CD14-positive monocyte (primary cell): ENCODE measurements at regions not wholly inside any gene's neighbourhood (a gene's known extent, or its start where the extent isn't known, plus 50 kb on each side); places are given as distances from the start of the nearest gene placed in this dataset.

Source experiments
- DNase-seq, 3 donors: peaks; one replicate each; pipeline ENCODE4 v3.0.0-alpha.2; 2011 to 2022
- H2AFZ ChIP-seq: 2 replicates; pipeline ENCODE4 v1.6.0; 2012; ENCODE audit warnings: mild to moderate bottlenecking, low read depth, low read length, inconsistent platforms; ENCODE audit not compliant: insufficient read depth, poor library complexity, severe bottlenecking
- H3K27ac ChIP-seq, 2 donors: 1 replicate in 1 of 2; 2 replicates in 1 of 2; pipeline ENCODE4 v1.5.1; 2012 to 2013; ENCODE audit warnings: low read length in 2 of 2, control low read depth in 1 of 2, inconsistent platforms in 1 of 2, low read depth in 1 of 2, mild to moderate bottlenecking in 1 of 2
- H3K27me3 ChIP-seq, 2 donors: one replicate each; pipeline versions ENCODE4 v1.6.0 to v1.6.1; 2011 to 2013; ENCODE audit warnings: low read length in 2 of 2; ENCODE audit not compliant: control insufficient read depth in 2 of 2, insufficient read depth in 2 of 2
- H3K36me3 ChIP-seq, 2 donors: replicated peaks in 1 of 2; 1 replicate in 1 of 2; 2 replicates in 1 of 2; pipeline versions ENCODE4 v1.5.1 to v1.6.1; 2012 to 2013; ENCODE audit warnings: low read length in 2 of 2, control low read depth in 1 of 2, inconsistent platforms in 1 of 2, mild to moderate bottlenecking in 1 of 2; ENCODE audit not compliant: insufficient read depth in 2 of 2, control insufficient read depth in 1 of 2
- H3K4me1 ChIP-seq, 2 donors: 1 replicate in 1 of 2; 2 replicates in 1 of 2; pipeline versions ENCODE4 v1.5.1 to v1.6.1; 2012 to 2013; ENCODE audit warnings: low read length in 2 of 2, control low read depth in 1 of 2, inconsistent platforms in 1 of 2, mild to moderate bottlenecking in 1 of 2, moderate library complexity in 1 of 2; ENCODE audit not compliant: insufficient read depth in 2 of 2, control insufficient read depth in 1 of 2
- H3K4me2 ChIP-seq: replicated peaks from 2 replicates; pipeline ENCODE3; 2012; ENCODE audit warnings: low read length, moderate library complexity, mild to moderate bottlenecking; ENCODE audit not compliant: poor library complexity, severe bottlenecking; ENCODE audit errors: extremely low read depth
- H3K4me3 ChIP-seq, 3 experiments: fragments of 200-600 bp in 1 of 3; sonication (generic) in 1 of 3; replicated peaks in 1 of 3; 1 replicate in 2 of 3; 2 replicates in 1 of 3; pipeline ENCODE4 v1.5.1; 2011 to 2013; ENCODE audit warnings: low read length in 3 of 3, mild to moderate bottlenecking in 3 of 3, control low read depth in 2 of 3, low read depth in 2 of 3, inconsistent platforms in 1 of 3, moderate library complexity in 1 of 3
- H3K79me2 ChIP-seq: 2 replicates; pipeline ENCODE4 v1.6.0; 2012; ENCODE audit warnings: mild to moderate bottlenecking, control low read depth, inconsistent platforms, low read length, moderate library complexity; ENCODE audit not compliant: insufficient read depth
- H3K9ac ChIP-seq: 2 replicates; pipeline ENCODE4 v1.6.0; 2017; ENCODE audit warnings: low read length, mild to moderate bottlenecking; ENCODE audit not compliant: insufficient read depth, poor library complexity, severe bottlenecking
- H3K9me3 ChIP-seq, 2 donors: replicated peaks in 1 of 2; 1 replicate in 1 of 2; 2 replicates in 1 of 2; pipeline versions ENCODE4 v1.5.1 to v1.6.1; 2012 to 2013; ENCODE audit warnings: low read length in 2 of 2, control low read depth in 1 of 2; ENCODE audit not compliant: control insufficient read depth in 1 of 2, insufficient read depth in 1 of 2
- H4K20me1 ChIP-seq: 2 replicates; pipeline ENCODE4 v1.6.0; 2012; ENCODE audit warnings: mild to moderate bottlenecking, low read length, control low read depth, moderate library complexity; ENCODE audit not compliant: insufficient read depth
- H3K27ac Mint-ChIP-seq, 7 donors: one replicate each; pipeline ENCODE4 v1.8.0; 2020; ENCODE audit warnings: mild to moderate bottlenecking in 7 of 7, mixed read lengths in 7 of 7, moderate library complexity in 6 of 7, inconsistent platforms in 2 of 7
- H3K27me3 Mint-ChIP-seq, 3 donors: one replicate each; pipeline ENCODE4 v1.8.0; 2021 to 2022; ENCODE audit warnings: low read depth in 3 of 3, mild to moderate bottlenecking in 3 of 3, mixed read lengths in 3 of 3, moderate library complexity in 3 of 3, inconsistent platforms in 1 of 3
- H3K36me3 Mint-ChIP-seq, 2 donors: one replicate each; pipeline ENCODE4 v1.8.0; 2020; ENCODE audit warnings: mixed read lengths in 2 of 2, inconsistent platforms in 1 of 2, mild to moderate bottlenecking in 1 of 2
- H3K4me1 Mint-ChIP-seq: one replicate; pipeline ENCODE4 v1.8.0; 2020; ENCODE audit warnings: mild to moderate bottlenecking, mixed read lengths
- H3K4me3 Mint-ChIP-seq, 2 donors: one replicate each; pipeline ENCODE4 v1.8.0; 2020; ENCODE audit warnings: mild to moderate bottlenecking in 2 of 2, mixed read lengths in 2 of 2, moderate library complexity in 1 of 2
- H3K9me3 Mint-ChIP-seq, 7 donors: one replicate each; pipeline ENCODE4 v1.8.0; 2020 to 2022; ENCODE audit warnings: mixed read lengths in 7 of 7, mild to moderate bottlenecking in 6 of 7, moderate library complexity in 6 of 7, inconsistent platforms in 2 of 7
- WGBS: methylation state at CpG from one replicate; pipeline ENCODE4 v1.1.5; 2013; ENCODE audit warnings: missing lambda C conversion rate; ENCODE audit not compliant: insufficient coverage; 5-methylcytosine and 5-hydroxymethylcytosine counted together
- intact Hi-C, 2 donors: fragments of 100-400 bp; cut with micrococcal nuclease; formaldehyde crosslinking; loops; one replicate each; pipeline versions ENCODE4 v1.15.0 to v1.15.1; 2023
- TF ChIP-seq, protein P1 (sequence below): fragments of 200-600 bp; IDR thresholded peaks from one replicate; pipeline ENCODE4 v1.8.0; 2022; ENCODE audit warnings: antibody characterized with exemption, mild to moderate bottlenecking

DNA sequence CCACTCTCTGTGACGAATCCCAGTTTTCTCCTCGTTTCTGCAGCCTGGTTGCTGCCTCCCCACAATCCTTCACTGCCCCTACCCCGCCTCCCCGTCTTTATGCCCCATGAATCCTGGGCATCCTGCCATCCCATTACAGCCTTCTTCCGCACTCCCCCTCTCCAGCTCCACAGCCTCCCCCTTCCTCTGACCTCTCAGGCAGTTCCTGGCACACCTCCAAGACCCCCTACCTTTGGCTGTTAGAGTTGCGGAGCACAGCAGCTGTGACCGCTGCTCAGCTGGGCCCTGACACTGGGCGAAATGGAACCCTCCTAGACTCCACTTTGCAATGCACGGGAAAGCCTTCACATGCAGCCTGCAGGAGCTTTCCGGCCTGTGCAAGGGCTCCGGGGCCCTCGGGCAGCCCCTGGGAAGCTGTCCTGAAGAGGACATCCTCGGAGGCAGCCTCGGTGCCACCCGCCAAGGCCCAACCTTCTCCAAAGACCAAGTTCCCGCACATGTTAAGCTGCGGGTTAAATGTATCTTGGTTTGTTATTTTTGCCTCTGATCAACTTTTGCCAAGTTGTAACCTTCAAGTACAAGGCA lies 400.7 kb upstream of the MKI67 start:
- H3K36me3 Mint-ChIP-seq: no peaks in the 10 kb centered on the region
- no peaks in the 10 kb centered on the region for H4K20me1 ChIP-seq
- no peaks in the 10 kb centered on the region for H3K9me3 ChIP-seq
- no peak overlapping the region for H3K27ac Mint-ChIP-seq
- no peaks in the 10 kb centered on the region for H3K4me1 Mint-ChIP-seq
- TF ChIP-seq, protein P1, sequence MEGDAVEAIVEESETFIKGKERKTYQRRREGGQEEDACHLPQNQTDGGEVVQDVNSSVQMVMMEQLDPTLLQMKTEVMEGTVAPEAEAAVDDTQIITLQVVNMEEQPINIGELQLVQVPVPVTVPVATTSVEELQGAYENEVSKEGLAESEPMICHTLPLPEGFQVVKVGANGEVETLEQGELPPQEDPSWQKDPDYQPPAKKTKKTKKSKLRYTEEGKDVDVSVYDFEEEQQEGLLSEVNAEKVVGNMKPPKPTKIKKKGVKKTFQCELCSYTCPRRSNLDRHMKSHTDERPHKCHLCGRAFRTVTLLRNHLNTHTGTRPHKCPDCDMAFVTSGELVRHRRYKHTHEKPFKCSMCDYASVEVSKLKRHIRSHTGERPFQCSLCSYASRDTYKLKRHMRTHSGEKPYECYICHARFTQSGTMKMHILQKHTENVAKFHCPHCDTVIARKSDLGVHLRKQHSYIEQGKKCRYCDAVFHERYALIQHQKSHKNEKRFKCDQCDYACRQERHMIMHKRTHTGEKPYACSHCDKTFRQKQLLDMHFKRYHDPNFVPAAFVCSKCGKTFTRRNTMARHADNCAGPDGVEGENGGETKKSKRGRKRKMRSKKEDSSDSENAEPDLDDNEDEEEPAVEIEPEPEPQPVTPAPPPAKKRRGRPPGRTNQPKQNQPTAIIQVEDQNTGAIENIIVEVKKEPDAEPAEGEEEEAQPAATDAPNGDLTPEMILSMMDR: no peak
- H3K27ac ChIP-seq: no peak overlapping the region
- no peak overlapping the region for H3K4me3 Mint-ChIP-seq
- H3K4me1 ChIP-seq: no peaks in the 10 kb centered on the region
- no peak overlapping the region for H3K4me2 ChIP-seq
- peaks cover 0 to 8% (median 2%) of the 10 kb centered on the region in 3 donors for H3K27me3 Mint-ChIP-seq
- intact Hi-C loops: no loop called here
- no peaks in the 10 kb centered on the region for H3K79me2 ChIP-seq
- H2AFZ ChIP-seq: no peak overlapping the region
- WGBS: 94% methylated on average over 15 of the region's 17 CpGs
- H3K36me3 ChIP-seq: no peaks in the 10 kb centered on the region
- no peak for DNase-seq
- no peaks in the 10 kb centered on the region for H3K27me3 ChIP-seq
- no peak overlapping the region for H3K9ac ChIP-seq
- peaks cover 0 to 3% (median 0%) of the 10 kb centered on the region in 7 donors for H3K9me3 Mint-ChIP-seq
- H3K4me3 ChIP-seq: no peak overlapping the region

DNA sequence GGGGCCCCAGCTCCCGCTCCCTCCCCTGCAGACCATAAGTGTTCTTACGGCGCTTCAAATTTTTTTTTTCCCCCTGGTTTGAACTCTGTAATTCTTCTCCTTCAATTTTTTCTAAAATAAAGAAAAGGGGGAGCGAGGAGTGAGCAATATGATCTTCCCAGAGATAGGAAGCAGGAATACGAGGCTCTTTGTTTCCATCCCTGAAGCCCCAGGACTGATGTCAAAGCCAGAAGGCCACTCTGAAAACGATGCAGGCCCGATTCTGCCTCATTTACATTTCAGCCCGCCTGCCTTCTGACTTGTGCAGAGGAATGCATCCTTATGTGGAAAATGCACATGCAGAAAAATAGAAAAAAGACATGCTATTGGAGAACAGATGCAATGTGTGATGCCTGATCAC lies 401.5 kb upstream of the MKI67 start:
- Histone ChIP-seq H3K9me3 (no peaks in the 10 kb centered on the region), H3K4me2 (no peak overlapping the region)
- H3K4me3 Mint-ChIP-seq: no peak overlapping the region

More for the DNA sequence above, 401.5 kb upstream of the MKI67 start:
- no peaks in the 10 kb centered on the region for H3K36me3 ChIP-seq
- intact Hi-C loops: no loop called here
- WGBS: 75% methylated on average over 4 of the region's 8 CpGs
- DNase-seq: no peak
- H3K4me3 ChIP-seq: no peak overlapping the region
- H3K4me1 Mint-ChIP-seq: no peaks in the 10 kb centered on the region
- H3K27me3 Mint-ChIP-seq: peaks cover 0 to 8% (median 2%) of the 10 kb centered on the region in 3 donors
- no peak overlapping the region for H3K9ac ChIP-seq
- H3K9me3 Mint-ChIP-seq: peaks cover 0 to 3% (median 0%) of the 10 kb centered on the region in 7 donors
- no peak overlapping the region for H3K27ac Mint-ChIP-seq
- no peak overlapping the region for H2AFZ ChIP-seq
- no peaks in the 10 kb centered on the region for H3K79me2 ChIP-seq
- no peaks in the 10 kb centered on the region for H4K20me1 ChIP-seq
- H3K4me1 ChIP-seq: no peaks in the 10 kb centered on the region
- H3K27me3 ChIP-seq: no peaks in the 10 kb centered on the region
- H3K36me3 Mint-ChIP-seq: no peaks in the 10 kb centered on the region
- TF ChIP-seq, protein P1: no peak
- H3K27ac ChIP-seq: no peak overlapping the region
